BE2C (cell line): ENCODE measurements at regions not wholly inside any gene's neighbourhood (a gene's known extent, or its start where the extent isn't known, plus 50 kb on each side); places are given as distances from the start of the nearest gene placed in this dataset.

Experiments
- DNase-seq: peaks from one replicate; pipeline ENCODE4 v3.0.0-alpha.2; 2020
- H3K27me3 ChIP-seq: fragments of 250-450 bp; sonication (Bioruptor Pico); 2 replicates; pipeline ENCODE4 v1.5.1; 2020; ENCODE audit warnings: mild to moderate bottlenecking
- H3K36me3 ChIP-seq: fragments of 250-450 bp; sonication (Bioruptor Pico); 2 replicates; pipeline ENCODE4 v1.5.1; 2020; ENCODE audit warnings: mild to moderate bottlenecking
- H3K4me1 ChIP-seq: fragments of 250-450 bp; sonication (Bioruptor Pico); 2 replicates; pipeline ENCODE4 v1.5.1; 2020
- H3K4me3 ChIP-seq: 2 replicates; pipeline ENCODE4 v1.5.1; 2011; ENCODE audit warnings: low read depth, low read length
- H3K9me3 ChIP-seq: fragments of 250-450 bp; sonication (Bioruptor Pico); 2 replicates; pipeline ENCODE4 v1.5.1; 2020
- TF ChIP-seq, protein P1 (sequence below): IDR thresholded peaks from 2 replicates; pipeline ENCODE4 v1.5.1; 2012; ENCODE audit warnings: mild to moderate bottlenecking, low read depth, low read length

- H3K9me3 ChIP-seq: no peaks in the 10 kb centered on the region
- TF ChIP-seq, protein P1, sequence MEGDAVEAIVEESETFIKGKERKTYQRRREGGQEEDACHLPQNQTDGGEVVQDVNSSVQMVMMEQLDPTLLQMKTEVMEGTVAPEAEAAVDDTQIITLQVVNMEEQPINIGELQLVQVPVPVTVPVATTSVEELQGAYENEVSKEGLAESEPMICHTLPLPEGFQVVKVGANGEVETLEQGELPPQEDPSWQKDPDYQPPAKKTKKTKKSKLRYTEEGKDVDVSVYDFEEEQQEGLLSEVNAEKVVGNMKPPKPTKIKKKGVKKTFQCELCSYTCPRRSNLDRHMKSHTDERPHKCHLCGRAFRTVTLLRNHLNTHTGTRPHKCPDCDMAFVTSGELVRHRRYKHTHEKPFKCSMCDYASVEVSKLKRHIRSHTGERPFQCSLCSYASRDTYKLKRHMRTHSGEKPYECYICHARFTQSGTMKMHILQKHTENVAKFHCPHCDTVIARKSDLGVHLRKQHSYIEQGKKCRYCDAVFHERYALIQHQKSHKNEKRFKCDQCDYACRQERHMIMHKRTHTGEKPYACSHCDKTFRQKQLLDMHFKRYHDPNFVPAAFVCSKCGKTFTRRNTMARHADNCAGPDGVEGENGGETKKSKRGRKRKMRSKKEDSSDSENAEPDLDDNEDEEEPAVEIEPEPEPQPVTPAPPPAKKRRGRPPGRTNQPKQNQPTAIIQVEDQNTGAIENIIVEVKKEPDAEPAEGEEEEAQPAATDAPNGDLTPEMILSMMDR: no peak
Measured at GRCh38 chr14:84767434-84767833, 762.5 kb upstream of the FLRT2 start.

DNA sequence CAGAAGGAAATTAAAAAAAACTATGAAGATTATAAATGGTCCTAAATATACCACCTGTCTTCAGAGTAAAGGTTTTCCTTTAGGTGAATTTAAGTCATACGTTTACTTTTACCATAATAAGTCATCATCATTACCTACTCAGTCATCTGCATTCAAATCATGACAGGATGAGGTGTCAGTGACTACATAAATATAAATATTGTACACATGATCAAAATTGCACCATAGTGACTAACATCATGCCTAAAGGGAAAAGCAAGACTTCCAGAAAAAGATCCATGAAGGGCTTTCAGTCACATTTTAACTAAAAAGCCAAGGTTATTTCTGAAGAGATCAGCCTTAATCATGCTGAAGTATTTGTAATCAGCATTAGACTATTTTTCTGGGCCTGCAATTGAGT is 759.9 kb upstream of the FLRT2 start:
- TF ChIP-seq, protein P1: no peak
- no peaks in the 10 kb centered on the region for H3K4me1 ChIP-seq
- H3K4me3 ChIP-seq: no peak overlapping the region
- no peaks in the 10 kb centered on the region for H3K27me3 ChIP-seq
- no peaks in the 10 kb centered on the region for H3K36me3 ChIP-seq
- no peaks in the 10 kb centered on the region for H3K9me3 ChIP-seq
- no peak for DNase-seq

More at GRCh38 chr14:84767434-84767833, 762.5 kb upstream of the FLRT2 start:
- H3K4me1 ChIP-seq: no peaks in the 10 kb centered on the region
- H3K4me3 ChIP-seq: no peak overlapping the region
- no peaks in the 10 kb centered on the region for H3K36me3 ChIP-seq
- H3K27me3 ChIP-seq: no peaks in the 10 kb centered on the region
- DNase-seq: no peak

- no peak for DNase-seq
- Histone ChIP-seq H3K9me3 (no peaks in the 10 kb centered on the region), H3K4me1 (no peaks in the 10 kb centered on the region), H3K36me3 (no peaks in the 10 kb centered on the region), H3K27me3 (no peaks in the 10 kb centered on the region), H3K4me3 (no peak overlapping the region)
- TF ChIP-seq, protein P1: no peak
Measured at GRCh38 chr14:84777356-84777755, 752.6 kb upstream of the FLRT2 start.

DNA sequence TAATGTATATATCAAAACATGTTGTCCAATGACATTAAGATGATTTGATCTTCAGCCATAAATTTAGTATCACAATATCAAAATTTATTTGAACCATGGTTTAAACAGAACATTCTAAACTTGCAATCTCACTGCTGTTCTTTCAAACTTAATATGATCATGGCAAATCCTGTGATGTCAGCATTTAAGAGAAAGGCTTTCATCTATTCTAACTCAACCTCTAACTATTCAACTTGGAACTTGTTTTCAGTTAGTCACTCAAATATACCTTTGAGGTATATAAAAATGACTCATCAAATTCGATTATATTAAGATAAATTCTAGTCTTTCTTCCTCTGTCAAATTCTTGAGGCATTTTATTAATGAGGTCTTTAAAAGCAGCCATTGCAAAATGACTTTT is 747.0 kb upstream of the FLRT2 start:
- TF ChIP-seq, protein P1: no peak
- Histone ChIP-seq H3K36me3 (no peaks in the 10 kb centered on the region), H3K27me3 (no peaks in the 10 kb centered on the region), H3K4me1 (no peaks in the 10 kb centered on the region), H3K4me3 (no peak overlapping the region), H3K9me3 (no peaks in the 10 kb centered on the region)
- DNase-seq: no peak

GRCh38 chr14:84783511-84783910 is 746.4 kb upstream of the FLRT2 start:
- Histone ChIP-seq H3K36me3 (no peaks in the 10 kb centered on the region), H3K4me3 (no peak overlapping the region), H3K27me3 (no peaks in the 10 kb centered on the region), H3K9me3 (no peaks in the 10 kb centered on the region), H3K4me1 (no peaks in the 10 kb centered on the region)
- TF ChIP-seq, protein P1: no peak
- DNase-seq: no peak

DNA sequence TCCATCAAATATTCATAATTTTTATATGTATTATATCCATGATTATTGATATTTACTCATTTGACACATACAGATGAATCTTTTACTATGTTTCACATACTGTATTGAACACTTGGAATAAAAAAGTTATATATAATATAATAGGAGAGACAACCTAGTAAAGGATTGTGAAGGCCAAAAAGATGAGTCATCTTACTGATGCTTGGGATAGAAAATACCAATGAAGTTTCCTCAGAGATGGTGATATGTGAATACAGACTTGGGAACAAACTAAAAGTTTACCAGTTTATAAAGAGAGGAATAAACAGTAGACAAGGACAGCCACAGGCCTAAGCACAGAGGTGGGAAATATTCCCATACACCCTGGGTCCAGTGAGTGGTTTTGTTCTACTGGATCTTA is 743.9 kb upstream of the FLRT2 start:
- Histone ChIP-seq H3K9me3 (no peaks in the 10 kb centered on the region), H3K36me3 (no peaks in the 10 kb centered on the region), H3K27me3 (no peaks in the 10 kb centered on the region), H3K4me1 (no peaks in the 10 kb centered on the region), H3K4me3 (no peak overlapping the region)
- DNase-seq: no peak
- TF ChIP-seq, protein P1: no peak
